Adrenal gland (tissue), 9 donors: ENCODE measurements at regions not wholly inside any gene's neighbourhood (a gene's known extent, or its start where the extent isn't known, plus 50 kb on each side); places are given as distances from the start of the nearest gene placed in this dataset.

Experiments used
- DNase-seq, 7 donors: peaks; one replicate each; pipeline ENCODE4 v3.0.0-alpha.2; 2019 to 2020
- H3K27ac ChIP-seq, 5 donors: fragments of 200-600 bp; sonication (generic) in 4 of 5; 1 replicate in 3 of 5; 2 replicates in 2 of 5; pipeline versions ENCODE4 v1.5.1 to v1.8.0; 2016 to 2020; ENCODE audit warnings: mild to moderate bottlenecking in 1 of 5
- H3K27me3 ChIP-seq: fragments of 200-600 bp; 2 replicates; pipeline ENCODE4 v1.8.0; 2021
- H3K36me3 ChIP-seq, 2 donors: fragments of 200-600 bp; replicated peaks in 1 of 2; 1 replicate in 1 of 2; 2 replicates in 1 of 2; pipeline versions ENCODE4 v1.5.1 to v1.8.0; 2018 to 2022
- H3K4me1 ChIP-seq, 2 donors: fragments of 200-600 bp; replicated peaks in 1 of 2; 1 replicate in 1 of 2; 2 replicates in 1 of 2; pipeline versions ENCODE4 v1.5.1 to v1.8.0; 2018 to 2021
- H3K4me3 ChIP-seq, 4 donors: fragments of 200-600 bp; sonication (generic) in 3 of 4; one replicate each; pipeline ENCODE4 v1.5.1; 2016 to 2018
- H3K9me3 ChIP-seq, 3 donors: fragments of 200-600 bp; sonication (generic) in 1 of 3; replicated peaks in 1 of 3; 1 replicate in 2 of 3; 2 replicates in 1 of 3; pipeline versions ENCODE4 v1.5.1 to v1.8.0; 2016 to 2021
- CTCF ChIP-seq, 6 experiments: fragments of 450-650 bp in 4 of 6; fragments of 200-600 bp in 2 of 6; sonication (generic) in 1 of 6; IDR thresholded peaks; 1 replicate in 5 of 6; 2 replicates in 1 of 6; pipeline versions ENCODE4 v1.5.1 to v1.8.0; 2016 to 2021; ENCODE audit warnings: antibody characterized with exemption in 6 of 6, mild to moderate bottlenecking in 2 of 6, moderate library complexity in 1 of 6
- POLR2A ChIP-seq, 2 donors: fragments of 450-650 bp; IDR thresholded peaks; one replicate each; pipeline ENCODE4 v1.6.1; 2017; ENCODE audit warnings: antibody characterized with exemption in 2 of 2, mild to moderate bottlenecking in 2 of 2, moderate library complexity in 1 of 2
- WGBS, 4 donors: extraction: QIAGEN DNeasy Blood & Tissue Kit in 2 of 4; methylation state at CpG; one replicate each; pipeline versions ENCODE4 v1.1.5 to v1.1.7; 2013 to 2017; 5-methylcytosine and 5-hydroxymethylcytosine counted together
- intact Hi-C, 2 donors: fragments of 100-400 bp; cut with DNase I; formaldehyde crosslinking; loops; one replicate each; pipeline versions ENCODE4 v1.14.1 to v1.15.0; 2022 to 2023
- donor health status: healthy with polysubstance abuse.
- donor health status: Bipolar disorder and iron deficiency.
- donor health status: DM: yes; HTN: yes; CAD: no.
- donor health status: DM: no; HTN: no; CAD: no.
- donor health status: DM: no; HTN: no; CAD: no.

GRCh38 chr19:32178401-32178800, 167.0 kb upstream of the ZNF507 start:
- intact Hi-C loops = no loop called here
- no peak overlapping the region for H3K27ac ChIP-seq
- no peaks in the 10 kb centered on the region for H3K9me3 ChIP-seq
- peak in 1 of 7 donors; percentile 5 for DNase-seq
- peaks cover 5% of the 10 kb centered on the region for H3K27me3 ChIP-seq
- H3K4me1 ChIP-seq = no peaks in the 10 kb centered on the region
- 74 to 91% (median 84%) methylated on average over 5 of the region's 5 CpGs for WGBS, 4 donors
- no peak for TF ChIP-seq POLR2A (IDR thresholded peaks at IDR 0.05)
- TF ChIP-seq CTCF (IDR thresholded peaks at IDR 0.05) = no peak
- no peak overlapping the region for H3K4me3 ChIP-seq
- H3K36me3 ChIP-seq = no peaks in the 10 kb centered on the region

GRCh38 chr19:32178956-32179355, 166.5 kb upstream of the ZNF507 start:
- H3K4me3 ChIP-seq = no peak overlapping the region
- no peaks in the 10 kb centered on the region for H3K36me3 ChIP-seq
- H3K27ac ChIP-seq = no peak overlapping the region
- no peak for TF ChIP-seq POLR2A (IDR thresholded peaks at IDR 0.05)
- no peak for TF ChIP-seq CTCF (IDR thresholded peaks at IDR 0.05)
- H3K27me3 ChIP-seq = no peaks in the 10 kb centered on the region
- H3K4me1 ChIP-seq = no peaks in the 10 kb centered on the region
- peak in 1 of 7 donors; percentile 14 for DNase-seq
- H3K9me3 ChIP-seq = no peaks in the 10 kb centered on the region
- intact Hi-C loops = no loop called here
- WGBS, 4 donors = 77 to 93% (median 83%) methylated on average over 6 to 7 of the region's 7 CpGs

GRCh38 chr19:32181216-32181920, 164.0 kb upstream of the ZNF507 start:
- Histone ChIP-seq H3K36me3 (no peaks in the 10 kb centered on the region), H3K9me3 (no peaks in the 10 kb centered on the region), H3K4me3 (no peak overlapping the region), H3K27me3 (no peaks in the 10 kb centered on the region), H3K27ac (no peak overlapping the region), H3K4me1 (no peaks in the 10 kb centered on the region)
- no peak for TF ChIP-seq POLR2A (IDR thresholded peaks at IDR 0.05)
- TF ChIP-seq CTCF (IDR thresholded peaks at IDR 0.05) = no peak
- intact Hi-C loops = no loop called here
- WGBS, 4 donors = 78 to 85% (median 80%) methylated on average over 10 to 13 of the region's 13 CpGs
- peak in 1 of 7 donors; percentile 21 for DNase-seq

GRCh38 chr19:32186542-32187330, 158.7 kb upstream of the ZNF507 start:
- Histone ChIP-seq H3K36me3 (no peaks in the 10 kb centered on the region), H3K4me1 (no peaks in the 10 kb centered on the region), H3K4me3 (no peak overlapping the region), H3K27me3 (no peaks in the 10 kb centered on the region), H3K9me3 (no peaks in the 10 kb centered on the region), H3K27ac (no peak overlapping the region)
- TF ChIP-seq POLR2A (IDR thresholded peaks at IDR 0.05) (no peak), CTCF (IDR thresholded peaks at IDR 0.05) (no peak)
- intact Hi-C loops = no loop called here
- peak in 1 of 7 donors; percentile 18 for DNase-seq
- WGBS, 4 donors = 80 to 85% (median 81%) methylated on average over 6 of the region's 6 CpGs
